ENCODE measurements at regions not wholly inside any gene's neighbourhood (a gene's known extent, or its start where the extent isn't known, plus 50 kb on each side); places are given as distances from the start of the nearest gene placed in this dataset.

DNA sequence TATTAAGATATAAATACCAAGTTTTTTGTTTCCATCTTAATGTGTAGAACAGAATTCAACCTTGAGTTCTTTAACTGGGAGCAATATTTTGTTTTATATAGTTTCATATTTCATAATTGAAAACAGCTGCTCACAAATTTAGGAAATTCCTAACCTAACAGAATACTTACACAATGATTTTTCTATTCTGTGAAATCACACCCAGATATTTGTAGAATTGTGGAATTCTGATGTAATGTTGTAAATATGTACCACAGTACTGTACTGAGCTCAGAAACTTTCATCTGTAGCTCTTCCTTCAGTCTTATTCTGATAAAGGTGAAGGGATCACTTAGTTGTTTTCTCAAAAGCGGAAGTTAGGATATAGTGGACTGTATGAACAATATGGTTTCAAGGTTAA is 143.4 kb upstream of the GLI3 start:
- Histone ChIP-seq H2BK5ac (ENCODE audit: low read depth, low read length) (no peak overlapping the region), H3K14ac (ENCODE audit: insufficient read length) (no peak overlapping the region), H3K23me2 (ENCODE audit: low read depth, low read length) (no peaks in the 10 kb centered on the region), H2BK12ac (ENCODE audit: low read depth, low read length) (no peak overlapping the region), H3K23ac (ENCODE audit: insufficient read length) (no peak overlapping the region), H3K9me3 (ENCODE audit: insufficient read depth in 2 of 2, low read depth in 1 of 2, low read length in 1 of 2) (no peaks in the 10 kb centered on the region), H3K9ac (replicated peaks in 1 of 4; ENCODE audit: extremely low read depth in 1 of 4, low read depth in 3 of 4, low read length in 3 of 4) (no peak overlapping the region), H3K56ac (replicated peaks; ENCODE audit: insufficient read length, low read depth, low read length) (no peak overlapping the region), H3K79me2 (ENCODE audit: control insufficient read depth in 1 of 2, insufficient read depth in 2 of 2, low read length in 2 of 2) (no peaks in the 10 kb centered on the region), H3K18ac (ENCODE audit: extremely low read depth, low read length) (no peak overlapping the region), H2AFZ (ENCODE audit: low read length) (no peak overlapping the region), H4K5ac (ENCODE audit: insufficient read length, low read depth, low read length) (no peak overlapping the region), H3K27me3 (replicated peaks in 1 of 4; ENCODE audit: control insufficient read depth in 3 of 4, extremely low read depth in 1 of 4, insufficient read depth in 3 of 4, low read length in 3 of 4) (no peaks in the 10 kb centered on the region), H4K91ac (replicated peaks; ENCODE audit: insufficient read length, low read length) (no peak overlapping the region), H3K4me3 (ENCODE audit: extremely low read depth in 1 of 4, insufficient read depth in 2 of 4, low read depth in 3 of 4, low read length in 4 of 4) (no peak overlapping the region), H2BK15ac (ENCODE audit: low read length) (no peak overlapping the region), H4K8ac (ENCODE audit: extremely low read depth, insufficient read depth, low read length) (no peak overlapping the region), H2BK20ac (ENCODE audit: low read length) (no peak overlapping the region), H3K4ac (replicated peaks; ENCODE audit: insufficient read length, low read depth, low read length) (no peak overlapping the region), H2AK5ac (ENCODE audit: low read depth, low read length) (no peak overlapping the region), H3K36me3 (ENCODE audit: control insufficient read depth in 2 of 4, insufficient read depth in 4 of 4, low read length in 3 of 4) (no peaks in the 10 kb centered on the region), H4K20me1 (replicated peaks in 1 of 2; ENCODE audit: control insufficient read depth in 1 of 2, insufficient read depth in 2 of 2, low read length in 2 of 2) (no peaks in the 10 kb centered on the region), H3K79me1 (ENCODE audit: low read depth, low read length) (no peaks in the 10 kb centered on the region), H3K4me2 (ENCODE audit: insufficient read depth in 1 of 2, low read depth in 2 of 2, low read length in 2 of 2) (no peak overlapping the region), H3K27ac (ENCODE audit: low read depth, low read length) (no peak overlapping the region), H3K4me1 (replicated peaks in 1 of 4; ENCODE audit: control insufficient read depth in 3 of 4, insufficient read depth in 4 of 4, low read length in 3 of 4) (no peaks in the 10 kb centered on the region), H2BK120ac (replicated peaks; ENCODE audit: low read depth, low read length) (no peak overlapping the region)
- WGBS, 2 experiments (ENCODE audit: extremely low coverage in 1 of 2, insufficient coverage in 1 of 2, insufficient read length in 1 of 2, insufficient replicate concordance in 2 of 2, low coverage in 1 of 2, low lambda C conversion rate in 2 of 2, missing lambda C conversion rate in 1 of 2): 85% methylated on average over 1 of the region's 1 CpG; no CpG with 5 or more reads in 1 of the 2 experiments
- DNase-seq (ENCODE audit: low read depth in 1 of 2, low spot score in 2 of 2) (no peak), FAIRE-seq (no peak)
- POLR2A ChIA-PET (ENCODE audit: partially characterized antibody): no interaction called here
- CTCF ChIA-PET (ENCODE audit: partially characterized antibody): no interaction called here
- TF ChIP-seq BCL11A (IDR thresholded peaks at IDR 0.05; ENCODE audit: low read depth in 2 of 2, low read length in 2 of 2) (no peak), BACH1 (IDR thresholded peaks at IDR 0.05; ENCODE audit: low read length) (no peak), TAF1 (IDR thresholded peaks at IDR 0.05; ENCODE audit: low read depth, low read length) (no peak)

Measured in H1 (cell line).